HEK293 (cell line): ENCODE measurements at regions not wholly inside any gene's neighbourhood (a gene's known extent, or its start where the extent isn't known, plus 50 kb on each side); places are given as distances from the start of the nearest gene placed in this dataset.

ENCODE experiments used
- CTCF ChIA-PET: fragments of 350-600 bp; formaldehyde crosslinking; extraction: SDS; loops from one replicate; lab custom pipeline; 2021; ENCODE audit warnings: antibody characterized with exemption; lab: Yijun Ruan, JAX
- POLR2A ChIA-PET: fragments of 300-600 bp; formaldehyde crosslinking; extraction: SDS; loops from one replicate; lab custom pipeline; 2020; ENCODE audit warnings: antibody characterized with exemption, inconsistent platforms; lab: Yijun Ruan, JAX
- H3K27ac ChIP-seq: fragments of 200-500 bp; sonication (Bioruptor generic); 2 replicates; pipeline ENCODE4 v1.5.1; 2014; ENCODE audit warnings: low read depth, low read length, control low read depth, inconsistent platforms; ENCODE audit errors: extremely low read depth
- H3K36me3 ChIP-seq, 2 experiments: fragments of 200-500 bp in 1 of 2; sonication (Bioruptor generic) in 1 of 2; 1 replicate in 1 of 2; 2 replicates in 1 of 2; pipeline ENCODE4 v1.5.1; 2014 to 2017; ENCODE audit warnings: inconsistent platforms in 2 of 2, low read length in 2 of 2; ENCODE audit not compliant: control insufficient read depth in 2 of 2, insufficient read depth in 1 of 2
- H3K4me1 ChIP-seq: fragments of 200-500 bp; sonication (Bioruptor generic); 2 replicates; pipeline ENCODE4 v1.5.1; 2014; ENCODE audit warnings: mild to moderate bottlenecking, low read length, inconsistent platforms; ENCODE audit not compliant: control insufficient read depth, insufficient read depth
- H3K4me3 ChIP-seq: 2 replicates; pipeline ENCODE4 v1.5.1; 2011; ENCODE audit warnings: low read depth, mild to moderate bottlenecking, control low read depth, low read length, moderate library complexity
- H3K9me3 ChIP-seq: fragments of 200-500 bp; sonication (Bioruptor generic); 2 replicates; pipeline ENCODE4 v1.5.1; 2014; ENCODE audit warnings: low read depth, low read length, inconsistent platforms; ENCODE audit not compliant: control insufficient read depth, insufficient read depth
- TCF7L2 ChIP-seq: IDR thresholded peaks from 2 replicates; pipeline ENCODE4 v1.6.1; 2011; ENCODE audit warnings: low read depth, mild to moderate bottlenecking, inconsistent platforms, low read length, moderate library complexity, borderline replicate concordance
- TSHZ1 ChIP-seq: fragments of 450-650 bp; formaldehyde crosslinking; IDR thresholded peaks from 2 replicates; pipeline ENCODE4 v1.5.1; 2016; ENCODE audit warnings: missing biosample characterization, missing genetic modification characterization, borderline replicate concordance
- YY1 ChIP-seq: fragments of 450-650 bp; formaldehyde crosslinking; IDR thresholded peaks from 2 replicates; pipeline ENCODE4 v1.5.1; 2018; ENCODE audit warnings: missing biosample characterization, missing genetic modification characterization
- YY2 ChIP-seq: fragments of 450-650 bp; formaldehyde crosslinking; IDR thresholded peaks from 2 replicates; pipeline ENCODE4 v1.5.1; 2016; ENCODE audit warnings: missing biosample characterization, missing genetic modification characterization
- ZNF133 ChIP-seq: fragments of 450-650 bp; formaldehyde crosslinking; IDR thresholded peaks from 2 replicates; pipeline ENCODE4 v1.5.1; 2016; ENCODE audit warnings: missing biosample characterization, missing genetic modification characterization
- ZNF416 ChIP-seq: fragments of 450-650 bp; formaldehyde crosslinking; IDR thresholded peaks from 2 replicates; pipeline ENCODE4 v1.5.1; 2016; ENCODE audit warnings: missing biosample characterization, missing genetic modification characterization
- ZNF621 ChIP-seq: fragments of 450-650 bp; formaldehyde crosslinking; IDR thresholded peaks from 2 replicates; pipeline ENCODE4 v1.5.1; 2017; ENCODE audit warnings: missing biosample characterization, missing genetic modification characterization
- TF ChIP-seq, protein P1 (sequence below): fragments of 450-650 bp; formaldehyde crosslinking; IDR thresholded peaks from 2 replicates; pipeline ENCODE4 v1.5.1; 2016; ENCODE audit warnings: missing biosample characterization, missing genetic modification characterization, low read depth
- TF ChIP-seq, protein P2 (sequence below): fragments of 450-650 bp; formaldehyde crosslinking; IDR thresholded peaks from 2 replicates; pipeline ENCODE4 v1.5.1; 2016; ENCODE audit warnings: missing biosample characterization, missing genetic modification characterization

- Histone ChIP-seq H3K27ac (no peak overlapping the region), H3K9me3 (no peaks in the 10 kb centered on the region), H3K4me3 (no peak overlapping the region), H3K36me3 (no peaks in the 10 kb centered on the region), H3K4me1 (no peaks in the 10 kb centered on the region)
- POLR2A ChIA-PET: no interaction called here
- CTCF ChIA-PET: interaction anchor here (0.7 to 1.4 kb wide), 3 partner anchors 15 to 90 kb away, joined by 3 to 6 read pairs (median 3); no protein-coding TSS in a partner anchor
- TF ChIP-seq ZNF133 (tag by site-specific recombination): no peak
- TF ChIP-seq, protein P1, sequence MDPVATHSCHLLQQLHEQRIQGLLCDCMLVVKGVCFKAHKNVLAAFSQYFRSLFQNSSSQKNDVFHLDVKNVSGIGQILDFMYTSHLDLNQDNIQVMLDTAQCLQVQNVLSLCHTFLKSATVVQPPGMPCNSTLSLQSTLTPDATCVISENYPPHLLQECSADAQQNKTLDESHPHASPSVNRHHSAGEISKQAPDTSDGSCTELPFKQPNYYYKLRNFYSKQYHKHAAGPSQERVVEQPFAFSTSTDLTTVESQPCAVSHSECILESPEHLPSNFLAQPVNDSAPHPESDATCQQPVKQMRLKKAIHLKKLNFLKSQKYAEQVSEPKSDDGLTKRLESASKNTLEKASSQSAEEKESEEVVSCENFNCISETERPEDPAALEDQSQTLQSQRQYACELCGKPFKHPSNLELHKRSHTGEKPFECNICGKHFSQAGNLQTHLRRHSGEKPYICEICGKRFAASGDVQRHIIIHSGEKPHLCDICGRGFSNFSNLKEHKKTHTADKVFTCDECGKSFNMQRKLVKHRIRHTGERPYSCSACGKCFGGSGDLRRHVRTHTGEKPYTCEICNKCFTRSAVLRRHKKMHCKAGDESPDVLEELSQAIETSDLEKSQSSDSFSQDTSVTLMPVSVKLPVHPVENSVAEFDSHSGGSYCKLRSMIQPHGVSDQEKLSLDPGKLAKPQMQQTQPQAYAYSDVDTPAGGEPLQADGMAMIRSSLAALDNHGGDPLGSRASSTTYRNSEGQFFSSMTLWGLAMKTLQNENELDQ: no peak
- no peak for TF ChIP-seq YY1 (tag by site-specific recombination)
- no peak for TF ChIP-seq YY2 (tag by site-specific recombination)
- no peak for TF ChIP-seq TCF7L2
- no peak for TF ChIP-seq ZNF621 (tag by site-specific recombination)
- TF ChIP-seq TSHZ1: no peak
- no peak for TF ChIP-seq ZNF416
- TF ChIP-seq, protein P2, sequence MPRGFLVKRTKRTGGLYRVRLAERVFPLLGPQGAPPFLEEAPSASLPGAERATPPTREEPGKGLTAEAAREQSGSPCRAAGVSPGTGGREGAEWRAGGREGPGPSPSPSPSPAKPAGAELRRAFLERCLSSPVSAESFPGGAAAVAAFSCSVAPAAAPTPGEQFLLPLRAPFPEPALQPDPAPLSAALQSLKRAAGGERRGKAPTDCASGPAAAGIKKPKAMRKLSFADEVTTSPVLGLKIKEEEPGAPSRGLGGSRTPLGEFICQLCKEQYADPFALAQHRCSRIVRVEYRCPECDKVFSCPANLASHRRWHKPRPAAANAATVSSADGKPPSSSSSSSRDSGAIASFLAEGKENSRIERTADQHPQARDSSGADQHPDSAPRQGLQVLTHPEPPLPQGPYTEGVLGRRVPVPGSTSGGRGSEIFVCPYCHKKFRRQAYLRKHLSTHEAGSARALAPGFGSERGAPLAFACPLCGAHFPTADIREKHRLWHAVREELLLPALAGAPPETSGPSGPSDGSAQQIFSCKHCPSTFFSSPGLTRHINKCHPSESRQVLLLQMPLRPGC: no peak
Observed at GRCh38 chr6:150316936-150317335, 51.9 kb upstream of the IYD start.
